Forelimb muscle (tissue), 1 donor: ENCODE measurements at regions not wholly inside any gene's neighbourhood (a gene's known extent, or its start where the extent isn't known, plus 50 kb on each side); places are given as distances from the start of the nearest gene placed in this dataset.
"Not testable (repeated sequence)": the region's sequence is repeated elsewhere in the genome, so short reads cannot be mapped to it uniquely, and the experiment has no call there.

Experiments used
- DNase-seq: peaks from one replicate; pipeline ENCODE4 v3.0.0-alpha.2; 2013; ENCODE audit warnings: low read depth

- DNase-seq, result no peak
Measured at GRCh38 chr5:128796506-128796905, 168.8 kb upstream of the SLC27A6 start.

GRCh38 chr5:128798871-128799270, 166.4 kb upstream of the SLC27A6 start:
- DNase-seq, result no peak

GRCh38 chr5:128799945-128800344, 165.3 kb upstream of the SLC27A6 start:
- DNase-seq, result no peak

GRCh38 chr5:128800377-128800776, 164.9 kb upstream of the SLC27A6 start:
- no peak for DNase-seq

- DNase-seq, result no peak
Measured at GRCh38 chr5:128813317-128814070, 151.8 kb upstream of the SLC27A6 start.

- DNase-seq, result no peak
Measured at GRCh38 chr5:128815201-128815600, 150.1 kb upstream of the SLC27A6 start.

GRCh38 chr5:128825826-128826225, 139.5 kb upstream of the SLC27A6 start:
- no peak for DNase-seq

GRCh38 chr5:128826275-128826674, 139.0 kb upstream of the SLC27A6 start:
- DNase-seq, result no peak

GRCh38 chr5:128836571-128836970, 128.7 kb upstream of the SLC27A6 start:
- DNase-seq, result no peak

GRCh38 chr5:128838623-128839022, 126.7 kb upstream of the SLC27A6 start:
- no peak for DNase-seq

- no peak for DNase-seq
Measured at GRCh38 chr5:128842241-128842640, 123.0 kb upstream of the SLC27A6 start.

- DNase-seq, result peak; percentile 47
Measured at GRCh38 chr5:128844354-128844923, 120.8 kb upstream of the SLC27A6 start.

- DNase-seq, result no peak
Measured at GRCh38 chr5:128850049-128850448, 115.2 kb upstream of the SLC27A6 start.

- DNase-seq, result no peak
Measured at GRCh38 chr5:128854931-128855330, 110.4 kb upstream of the SLC27A6 start.

GRCh38 chr5:128857076-128857677, 108.1 kb upstream of the SLC27A6 start:
- DNase-seq, result no peak

GRCh38 chr5:128858995-128859394, 106.3 kb upstream of the SLC27A6 start:
- no peak for DNase-seq

GRCh38 chr5:128861155-128861554, 104.1 kb upstream of the SLC27A6 start:
- DNase-seq, result not testable (repeated sequence)

- no peak for DNase-seq
Measured at GRCh38 chr5:128869970-128870369, 95.3 kb upstream of the SLC27A6 start.

- DNase-seq, result no peak
Measured at GRCh38 chr5:128870373-128870772, 94.9 kb upstream of the SLC27A6 start.

GRCh38 chr5:128870923-128871322, 94.4 kb upstream of the SLC27A6 start:
- no peak for DNase-seq

GRCh38 chr5:128876569-128877382, 88.5 kb upstream of the SLC27A6 start:
- no peak for DNase-seq

GRCh38 chr5:128877476-128877875, 87.8 kb upstream of the SLC27A6 start:
- DNase-seq, result no peak
